OCI-LY1 (cell line): ENCODE measurements at regions not wholly inside any gene's neighbourhood (a gene's known extent, or its start where the extent isn't known, plus 50 kb on each side); places are given as distances from the start of the nearest gene placed in this dataset.

Experiments used
- EZH2 ChIP-seq: fragments of 200-600 bp; sonication (generic), shearing (Covaris generic); IDR thresholded peaks from 2 replicates; pipeline ENCODE4 v1.8.0; 2017; ENCODE audit warnings: borderline replicate concordance, mixed run types, mild to moderate bottlenecking, antibody characterized with exemption, low read length, moderate library complexity, mixed read lengths
- TF ChIP-seq, protein P1 (sequence below): fragments of 200-600 bp; sonication (generic), shearing (Covaris generic); IDR thresholded peaks from 2 replicates; pipeline ENCODE4 v1.5.1; 2017; ENCODE audit warnings: mild to moderate bottlenecking, antibody characterized with exemption, low read length, moderate library complexity, mixed read lengths

GRCh38 chr7:142696456-142697179, 52.7 kb upstream of the PRSS1 start:
- TF ChIP-seq EZH2 = no peak
- TF ChIP-seq, protein P1, sequence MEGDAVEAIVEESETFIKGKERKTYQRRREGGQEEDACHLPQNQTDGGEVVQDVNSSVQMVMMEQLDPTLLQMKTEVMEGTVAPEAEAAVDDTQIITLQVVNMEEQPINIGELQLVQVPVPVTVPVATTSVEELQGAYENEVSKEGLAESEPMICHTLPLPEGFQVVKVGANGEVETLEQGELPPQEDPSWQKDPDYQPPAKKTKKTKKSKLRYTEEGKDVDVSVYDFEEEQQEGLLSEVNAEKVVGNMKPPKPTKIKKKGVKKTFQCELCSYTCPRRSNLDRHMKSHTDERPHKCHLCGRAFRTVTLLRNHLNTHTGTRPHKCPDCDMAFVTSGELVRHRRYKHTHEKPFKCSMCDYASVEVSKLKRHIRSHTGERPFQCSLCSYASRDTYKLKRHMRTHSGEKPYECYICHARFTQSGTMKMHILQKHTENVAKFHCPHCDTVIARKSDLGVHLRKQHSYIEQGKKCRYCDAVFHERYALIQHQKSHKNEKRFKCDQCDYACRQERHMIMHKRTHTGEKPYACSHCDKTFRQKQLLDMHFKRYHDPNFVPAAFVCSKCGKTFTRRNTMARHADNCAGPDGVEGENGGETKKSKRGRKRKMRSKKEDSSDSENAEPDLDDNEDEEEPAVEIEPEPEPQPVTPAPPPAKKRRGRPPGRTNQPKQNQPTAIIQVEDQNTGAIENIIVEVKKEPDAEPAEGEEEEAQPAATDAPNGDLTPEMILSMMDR = no peak
